MCF 10A (cell line): ENCODE measurements at regions not wholly inside any gene's neighbourhood (a gene's known extent, or its start where the extent isn't known, plus 50 kb on each side); places are given as distances from the start of the nearest gene placed in this dataset.

Experiments used
- BruUV-seq: library from RNA; stranded (reverse); fragments of 400-500 nt; replicated peaks from 2 replicates; lab custom pipeline; 2021; lab: Mats Ljungman, UMichigan
- CTCF ChIA-PET: fragments of 300-600 bp; sonication (Branson Sonifier 250); formaldehyde crosslinking; extraction: SDS; loops from one replicate; lab custom pipeline; 2021; ENCODE audit warnings: antibody characterized with exemption, inconsistent platforms; lab: Yijun Ruan, JAX
- POLR2A ChIA-PET: fragments of 300-600, 350-650 bp; sonication (Branson Sonifier 250); formaldehyde crosslinking; extraction: SDS; loops from one replicate; lab custom pipeline; 2020; ENCODE audit warnings: antibody characterized with exemption, inconsistent platforms; lab: Yijun Ruan, JAX
- DNase-seq: peaks from one replicate; pipeline ENCODE4 v3.0.0-alpha.2; 2018; ENCODE audit not compliant: unreplicated experiment
- H3K27ac Mint-ChIP-seq: one replicate; pipeline ENCODE4 v1.8.0; 2022; ENCODE audit warnings: mild to moderate bottlenecking, low read depth, mixed read lengths; ENCODE audit not compliant: unreplicated experiment
- H3K27me3 Mint-ChIP-seq: one replicate; pipeline ENCODE4 v1.8.0; 2022; ENCODE audit warnings: mixed read lengths; ENCODE audit not compliant: insufficient read depth, unreplicated experiment
- H3K36me3 Mint-ChIP-seq: one replicate; pipeline ENCODE4 v1.8.0; 2022; ENCODE audit warnings: mild to moderate bottlenecking, moderate library complexity, mixed read lengths; ENCODE audit not compliant: insufficient read depth, unreplicated experiment
- H3K4me1 Mint-ChIP-seq: one replicate; pipeline ENCODE4 v1.8.0; 2022; ENCODE audit warnings: mixed read lengths; ENCODE audit not compliant: insufficient read depth, unreplicated experiment
- H3K4me3 Mint-ChIP-seq: one replicate; pipeline ENCODE4 v1.8.0; 2022; ENCODE audit warnings: mild to moderate bottlenecking, moderate library complexity, mixed read lengths; ENCODE audit not compliant: unreplicated experiment
- H3K9me3 Mint-ChIP-seq: one replicate; pipeline ENCODE4 v1.8.0; 2022; ENCODE audit warnings: mixed read lengths; ENCODE audit not compliant: unreplicated experiment
- CTCF ChIP-seq: fragments of 200-600 bp; IDR thresholded peaks from one replicate; pipeline ENCODE4 v1.8.0; 2022; ENCODE audit warnings: antibody characterized with exemption, mild to moderate bottlenecking; ENCODE audit not compliant: unreplicated experiment
- intact Hi-C: fragments of 100-400 bp; cut with micrococcal nuclease; formaldehyde crosslinking; loops from 2 replicates; pipeline ENCODE4 v1.14.1; 2022

- Mint-ChIP-seq H3K27ac (no peak overlapping the region), H3K4me1 (peaks cover 1% of the 10 kb centered on the region), H3K36me3 (no peaks in the 10 kb centered on the region), H3K9me3 (no peaks in the 10 kb centered on the region), H3K4me3 (no peak overlapping the region), H3K27me3 (no peaks in the 10 kb centered on the region)
- TF ChIP-seq CTCF, result no peak
- ChIA-PET CTCF (interaction anchor here (0.8 to 1.2 kb wide), 2 partner anchors 13 to 21 kb away, joined by 3 read pairs; no protein-coding TSS in a partner anchor), POLR2A (interaction anchor here (0.7 kb wide), 2 partner anchors 17 to 26 kb away, joined by 3 read pairs; no protein-coding TSS in a partner anchor)
- BruUV-seq, result no TSS peak
- intact Hi-C loops, result no loop called here
- no peak for DNase-seq
Measured at GRCh38 chr9:86594724-86595123, 240.5 kb upstream of the TUT7 start.

GRCh38 chr9:86591472-86591871 is 237.3 kb upstream of the TUT7 start:
- Mint-ChIP-seq H3K36me3 (no peaks in the 10 kb centered on the region), H3K27ac (no peak overlapping the region), H3K9me3 (no peaks in the 10 kb centered on the region), H3K27me3 (no peaks in the 10 kb centered on the region), H3K4me3 (no peak overlapping the region), H3K4me1 (no peaks in the 10 kb centered on the region)
- no TSS peak for BruUV-seq
- POLR2A ChIA-PET, result no interaction called here
- DNase-seq, result no peak
- intact Hi-C loops, result no loop called here
- TF ChIP-seq CTCF, result no peak
- CTCF ChIA-PET, result no interaction called here

- intact Hi-C loops, result no loop called here
- H3K27ac Mint-ChIP-seq, result no peak overlapping the region
- no peaks in the 10 kb centered on the region for H3K9me3 Mint-ChIP-seq
- ChIA-PET CTCF (interaction anchor here (0.7 kb wide), 1 partner anchor 38 kb away, joined by 3 read pairs; no protein-coding TSS in a partner anchor), POLR2A (no interaction called here)
- no TSS peak for BruUV-seq
- DNase-seq, result no peak
- no peaks in the 10 kb centered on the region for H3K27me3 Mint-ChIP-seq
- no peak for TF ChIP-seq CTCF
- no peaks in the 10 kb centered on the region for H3K36me3 Mint-ChIP-seq
- H3K4me3 Mint-ChIP-seq, result no peak overlapping the region
- no peaks in the 10 kb centered on the region for H3K4me1 Mint-ChIP-seq
Measured at GRCh38 chr9:86589730-86590129, 235.5 kb upstream of the TUT7 start.

DNA sequence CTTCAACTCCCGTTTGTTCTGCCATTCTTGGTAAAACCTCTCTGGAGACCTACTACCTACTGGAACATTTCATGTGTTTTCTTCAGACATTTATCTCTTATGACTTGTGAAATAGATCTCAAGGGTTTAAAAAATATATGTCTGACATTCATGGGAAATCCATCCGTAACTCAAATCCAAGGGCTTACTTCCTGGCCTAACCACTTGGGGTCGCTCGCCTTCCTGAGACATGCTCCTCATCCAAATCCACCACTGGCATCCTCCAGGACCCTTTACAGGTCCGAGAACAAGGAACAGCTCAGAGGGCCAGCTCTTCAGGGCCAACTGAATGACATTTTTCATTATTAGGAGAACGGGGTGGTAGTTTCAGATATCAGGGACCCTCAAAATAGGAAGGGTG is 235.1 kb upstream of the TUT7 start:
- Mint-ChIP-seq H3K36me3 (no peaks in the 10 kb centered on the region), H3K27me3 (no peaks in the 10 kb centered on the region), H3K9me3 (no peaks in the 10 kb centered on the region), H3K27ac (no peak overlapping the region), H3K4me3 (no peak overlapping the region), H3K4me1 (no peaks in the 10 kb centered on the region)
- no peak for TF ChIP-seq CTCF
- BruUV-seq, result no TSS peak
- POLR2A ChIA-PET, result no interaction called here
- intact Hi-C loops, result no loop called here
- CTCF ChIA-PET, result interaction anchor here (0.7 kb wide), 1 partner anchor 39 kb away, joined by 3 read pairs; no protein-coding TSS in a partner anchor
- no peak for DNase-seq
